K562 (cell line): ENCODE measurements at regions not wholly inside any gene's neighbourhood (a gene's known extent, or its start where the extent isn't known, plus 50 kb on each side); places are given as distances from the start of the nearest gene placed in this dataset.

Experiments used
- ATAC-seq: fragments of 200-7000 bp; cut with Tn5 transposase; 3 replicates; pipeline ENCODE4 v1.9.1; 2020; ENCODE audit warnings: moderate library complexity
- BruUV-seq: library from RNA; stranded (reverse); fragments of 400-500 nt; replicated peaks from 2 replicates; lab custom pipeline; 2021; lab: Mats Ljungman, UMichigan
- CTCF ChIA-PET: fragments of 300-600 bp; formaldehyde crosslinking; extraction: SDS; loops from one replicate; lab custom pipeline; 2021; ENCODE audit warnings: low intra/inter-chr PET ratio; lab: Yijun Ruan, JAX
- POLR2A ChIA-PET: fragments of 300-600, 350-650 bp; sonication (Branson Sonifier 250); formaldehyde crosslinking; extraction: SDS; loops from one replicate; lab custom pipeline; 2021; ENCODE audit warnings: antibody characterized with exemption, inconsistent platforms; lab: Yijun Ruan, JAX
- DNase-seq, 4 experiments: peaks; one replicate each; pipeline versions ENCODE4 v3.0.0 to v3.0.0-alpha.2; 2011 to 2018; ENCODE audit warnings: low spot score in 3 of 4, mixed read lengths in 3 of 4; ENCODE audit errors: extremely low read depth in 1 of 4
- FAIRE-seq: peaks from 2 replicates; lab custom pipeline; 2011; peaks lifted over from hg19 to GRCh38; lab: Jason Lieb, UNC
- H2AFZ ChIP-seq: 2 replicates; pipeline ENCODE4 v1.6.0; 2011; ENCODE audit warnings: low read depth, low read length, control low read depth, inconsistent platforms
- H3K27ac ChIP-seq: fragments of 200-600 bp; 3 replicates; pipeline ENCODE4 v1.8.0; 2011; ENCODE audit warnings: low read depth, mild to moderate bottlenecking, control low read depth, inconsistent platforms, low read length, moderate library complexity, mixed read lengths; ENCODE audit errors: extremely low read depth
- H3K27me3 ChIP-seq, 2 experiments: fragments of 300-600 bp in 1 of 2; 2 replicates in 1 of 2; 3 replicates in 1 of 2; pipeline versions ENCODE4 v1.6.0 to v1.8.0; 2011; ENCODE audit warnings: inconsistent platforms in 2 of 2, low read length in 2 of 2, mild to moderate bottlenecking in 1 of 2, mixed read lengths in 1 of 2, moderate library complexity in 1 of 2; ENCODE audit not compliant: control insufficient read depth in 2 of 2, insufficient read depth in 2 of 2
- H3K36me3 ChIP-seq: fragments of 300-600 bp; 3 replicates; pipeline ENCODE4 v1.8.0; 2011; ENCODE audit warnings: mild to moderate bottlenecking, low read length, inconsistent platforms; ENCODE audit not compliant: control insufficient read depth, insufficient read depth
- H3K4me1 ChIP-seq, 2 experiments: fragments of 200-600 bp in 1 of 2; replicated peaks in 1 of 2; 2 replicates in 1 of 2; 3 replicates in 1 of 2; pipeline versions ENCODE4 v1.5.1 to v1.8.0; 2011; ENCODE audit warnings: inconsistent platforms in 2 of 2, low read length in 2 of 2, mild to moderate bottlenecking in 1 of 2, mixed read lengths in 1 of 2, moderate library complexity in 1 of 2; ENCODE audit not compliant: control insufficient read depth in 2 of 2, insufficient read depth in 2 of 2
- H3K4me2 ChIP-seq: 2 replicates; pipeline ENCODE4 v1.6.1; 2011; ENCODE audit warnings: low read length, control low read depth, inconsistent platforms, mixed read lengths; ENCODE audit not compliant: insufficient read depth
- H3K4me3 ChIP-seq: fragments of 200-600 bp; sonication (generic), shearing (Covaris generic); 2 replicates; pipeline ENCODE4 v1.5.1; 2016; ENCODE audit warnings: control low read depth, inconsistent platforms
- H3K79me2 ChIP-seq: fragments of 200-600 bp; 3 replicates; pipeline ENCODE4 v1.8.0; 2011; ENCODE audit warnings: low read length, inconsistent platforms; ENCODE audit not compliant: control insufficient read depth, insufficient read depth
- H3K9ac ChIP-seq, 2 experiments: 2 replicates each; pipeline versions ENCODE4 v1.6.0 to v1.6.1; 2011; ENCODE audit warnings: low read depth in 2 of 2, low read length in 2 of 2, control low read depth in 1 of 2, inconsistent platforms in 1 of 2, mild to moderate bottlenecking in 1 of 2, mixed read lengths in 1 of 2; ENCODE audit not compliant: insufficient read depth in 1 of 2
- H3K9me1 ChIP-seq: one replicate; pipeline ENCODE4 v1.6.0; 2011; ENCODE audit warnings: inconsistent platforms, mild to moderate bottlenecking, low read length, moderate library complexity; ENCODE audit not compliant: control insufficient read depth, insufficient read depth
- H3K9me3 ChIP-seq: replicated peaks from 2 replicates; pipeline ENCODE4 v1.5.1; 2011; ENCODE audit warnings: low read depth, low read length, inconsistent platforms; ENCODE audit not compliant: control insufficient read depth, insufficient read depth
- H4K20me1 ChIP-seq: replicated peaks from 2 replicates; pipeline ENCODE4 v1.6.1; 2011; ENCODE audit warnings: low read length, inconsistent platforms, mixed read lengths; ENCODE audit not compliant: control insufficient read depth, insufficient read depth
- CBX8 ChIP-seq: fragments of 200-600 bp; sonication (generic); IDR thresholded peaks from 2 replicates; pipeline ENCODE4 v1.6.1; 2012; ENCODE audit warnings: borderline replicate concordance, mixed run types, low read depth, mild to moderate bottlenecking, moderate library complexity, mixed read lengths, low read length, control low read depth, inconsistent platforms; ENCODE audit not compliant: poor library complexity, severe bottlenecking; ENCODE audit errors: extremely low read depth
- DACH1 ChIP-seq: fragments of 450-650 bp; IDR thresholded peaks from 2 replicates; pipeline ENCODE4 v1.6.1; 2018; ENCODE audit not compliant: partially characterized antibody
- HCFC1 ChIP-seq: IDR thresholded peaks from 2 replicates; pipeline ENCODE4 v1.6.1; 2012; ENCODE audit warnings: low read depth, low read length, improper control_type of control experiment
- NFYB ChIP-seq: IDR thresholded peaks from 2 replicates; pipeline ENCODE4 v1.6.1; 2011; ENCODE audit warnings: mild to moderate bottlenecking, moderate library complexity; ENCODE audit not compliant: insufficient read length; ENCODE audit errors: extremely low read depth
- POLR2B ChIP-seq: fragments of 450-650 bp; IDR thresholded peaks from 2 replicates; pipeline ENCODE4 v1.6.1; 2018; ENCODE audit warnings: low read depth; ENCODE audit not compliant: partially characterized antibody
- SAFB ChIP-seq: fragments of 200-400 bp; formaldehyde crosslinking; IDR thresholded peaks from 2 replicates; pipeline ENCODE4 v1.6.1; 2017; ENCODE audit warnings: low read depth, low read length, borderline replicate concordance
- SRSF1 ChIP-seq: fragments of 200-400 bp; formaldehyde crosslinking; IDR thresholded peaks from 2 replicates; pipeline ENCODE4 v1.6.1; 2017; ENCODE audit warnings: mild to moderate bottlenecking, low read depth, low read length, moderate library complexity
- ZNF175 ChIP-seq: fragments of 200-800 bp; sonication (Bioruptor generic); IDR thresholded peaks from 2 replicates; pipeline ENCODE4 v1.6.1; 2016; ENCODE audit warnings: low read depth, mild to moderate bottlenecking, missing genetic modification characterization, missing compliant biosample characterization
- WGBS: fragments of 100-300 bp; shearing (Covaris generic); methylation state at CpG from one replicate; pipeline ENCODE4 v1.1.6; 2016; ENCODE audit warnings: low coverage, mixed read lengths; ENCODE audit not compliant: insufficient coverage; ENCODE audit errors: missing lambda C conversion rate; 5-methylcytosine and 5-hydroxymethylcytosine counted together
- in situ Hi-C: fragments of 300-500 bp; cut with MboI; formaldehyde crosslinking; loops from 4 replicates; pipeline ENCODE4 v1.15.0; 2018; ENCODE audit warnings: inconsistent platforms, mixed read lengths
- intact Hi-C: fragments of 100-400 bp; cut with micrococcal nuclease; formaldehyde crosslinking; loops from 2 replicates; pipeline ENCODE4 v1.14.2; 2022
- TF ChIP-seq, protein P1 (sequence below): fragments of 450-650 bp; IDR thresholded peaks from 2 replicates; pipeline ENCODE4 v1.6.1; 2016; ENCODE audit warnings: low read depth
- TF ChIP-seq, protein P2 (sequence below): fragments of 450-650 bp; conservative IDR thresholded peaks from 2 replicates; pipeline ENCODE4 v1.6.1; 2016; ENCODE audit warnings: missing genetic modification characterization, low read depth, mild to moderate bottlenecking, missing compliant biosample characterization, moderate library complexity
- TF ChIP-seq, protein P3 (sequence below): fragments of 250-450 bp; sonication (Bioruptor Pico); IDR thresholded peaks from 2 replicates; pipeline ENCODE4 v1.5.0; 2020; ENCODE audit warnings: mild to moderate bottlenecking, borderline replicate concordance

DNA sequence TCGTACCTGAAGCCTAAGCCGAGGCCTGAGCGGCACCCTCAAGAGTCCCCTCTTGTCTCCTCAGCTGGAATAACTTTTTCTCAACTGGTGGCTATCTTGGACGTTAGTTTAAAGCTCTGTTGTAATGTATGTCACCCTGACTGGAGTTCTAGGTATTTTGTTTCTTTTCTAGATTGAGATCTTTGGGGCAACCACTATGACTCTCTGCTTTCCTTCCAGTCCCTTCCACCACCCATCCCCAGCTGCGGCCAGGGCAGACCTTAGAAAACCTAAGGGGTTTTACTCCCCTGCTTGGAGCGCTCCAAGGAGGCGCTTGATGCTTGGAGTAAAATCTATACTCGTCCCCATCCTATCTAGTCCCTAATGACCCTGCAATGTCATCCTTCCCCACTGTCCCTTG lies 74.6 kb upstream of the MRPS6 start:
- H3K4me1 ChIP-seq, result peaks cover 1 to 4% of the 10 kb centered on the region in 2 experiments; a peak in 3 of 5 replicates
- TF ChIP-seq, protein P1, sequence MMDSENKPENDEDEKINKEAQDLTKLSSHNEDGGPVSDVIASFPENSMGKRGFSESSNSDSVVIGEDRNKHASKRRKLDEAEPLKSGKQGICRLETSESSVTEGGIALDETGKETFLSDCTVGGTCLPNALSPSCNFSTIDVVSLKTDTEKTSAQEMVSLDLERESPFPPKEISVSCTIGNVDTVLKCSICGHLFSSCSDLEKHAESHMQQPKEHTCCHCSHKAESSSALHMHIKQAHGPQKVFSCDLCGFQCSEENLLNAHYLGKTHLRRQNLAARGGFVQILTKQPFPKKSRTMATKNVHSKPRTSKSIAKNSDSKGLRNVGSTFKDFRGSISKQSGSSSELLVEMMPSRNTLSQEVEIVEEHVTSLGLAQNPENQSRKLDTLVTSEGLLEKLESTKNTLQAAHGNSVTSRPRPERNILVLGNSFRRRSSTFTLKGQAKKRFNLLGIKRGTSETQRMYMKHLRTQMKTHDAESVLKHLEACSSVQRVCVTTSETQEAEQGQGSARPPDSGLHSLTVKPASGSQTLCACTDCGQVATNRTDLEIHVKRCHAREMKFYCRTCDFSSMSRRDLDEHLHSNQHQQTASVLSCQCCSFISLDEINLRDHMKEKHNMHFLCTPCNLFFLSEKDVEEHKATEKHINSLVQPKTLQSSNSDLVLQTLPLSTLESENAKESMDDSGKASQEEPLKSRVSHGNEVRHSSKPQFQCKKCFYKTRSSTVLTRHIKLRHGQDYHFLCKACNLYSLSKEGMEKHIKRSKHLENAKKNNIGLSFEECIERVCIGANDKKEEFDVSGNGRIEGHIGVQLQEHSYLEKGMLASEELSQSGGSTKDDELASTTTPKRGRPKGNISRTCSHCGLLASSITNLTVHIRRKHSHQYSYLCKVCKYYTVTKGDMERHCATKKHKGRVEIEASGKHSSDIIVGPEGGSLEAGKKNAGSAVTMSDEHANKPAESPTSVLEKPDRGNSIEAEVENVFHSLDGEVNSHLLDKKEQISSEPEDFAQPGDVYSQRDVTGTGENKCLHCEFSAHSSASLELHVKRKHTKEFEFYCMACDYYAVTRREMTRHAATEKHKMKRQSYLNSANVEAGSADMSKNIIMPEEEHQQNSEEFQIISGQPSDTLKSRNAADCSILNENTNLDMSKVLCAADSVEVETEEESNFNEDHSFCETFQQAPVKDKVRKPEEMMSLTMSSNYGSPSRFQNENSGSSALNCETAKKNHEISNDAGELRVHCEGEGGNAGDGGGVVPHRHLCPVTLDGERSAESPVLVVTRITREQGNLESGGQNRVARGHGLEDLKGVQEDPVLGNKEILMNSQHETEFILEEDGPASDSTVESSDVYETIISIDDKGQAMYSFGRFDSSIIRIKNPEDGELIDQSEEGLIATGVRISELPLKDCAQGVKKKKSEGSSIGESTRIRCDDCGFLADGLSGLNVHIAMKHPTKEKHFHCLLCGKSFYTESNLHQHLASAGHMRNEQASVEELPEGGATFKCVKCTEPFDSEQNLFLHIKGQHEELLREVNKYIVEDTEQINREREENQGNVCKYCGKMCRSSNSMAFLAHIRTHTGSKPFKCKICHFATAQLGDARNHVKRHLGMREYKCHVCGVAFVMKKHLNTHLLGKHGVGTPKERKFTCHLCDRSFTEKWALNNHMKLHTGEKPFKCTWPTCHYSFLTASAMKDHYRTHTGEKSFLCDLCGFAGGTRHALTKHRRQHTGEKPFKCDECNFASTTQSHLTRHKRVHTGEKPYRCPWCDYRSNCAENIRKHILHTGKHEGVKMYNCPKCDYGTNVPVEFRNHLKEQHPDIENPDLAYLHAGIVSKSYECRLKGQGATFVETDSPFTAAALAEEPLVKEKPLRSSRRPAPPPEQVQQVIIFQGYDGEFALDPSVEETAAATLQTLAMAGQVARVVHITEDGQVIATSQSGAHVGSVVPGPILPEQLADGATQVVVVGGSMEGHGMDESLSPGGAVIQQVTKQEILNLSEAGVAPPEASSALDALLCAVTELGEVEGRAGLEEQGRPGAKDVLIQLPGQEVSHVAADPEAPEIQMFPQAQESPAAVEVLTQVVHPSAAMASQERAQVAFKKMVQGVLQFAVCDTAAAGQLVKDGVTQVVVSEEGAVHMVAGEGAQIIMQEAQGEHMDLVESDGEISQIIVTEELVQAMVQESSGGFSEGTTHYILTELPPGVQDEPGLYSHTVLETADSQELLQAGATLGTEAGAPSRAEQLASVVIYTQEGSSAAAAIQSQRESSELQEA, result no peak
- TF ChIP-seq SAFB, result no peak
- TF ChIP-seq, protein P2, sequence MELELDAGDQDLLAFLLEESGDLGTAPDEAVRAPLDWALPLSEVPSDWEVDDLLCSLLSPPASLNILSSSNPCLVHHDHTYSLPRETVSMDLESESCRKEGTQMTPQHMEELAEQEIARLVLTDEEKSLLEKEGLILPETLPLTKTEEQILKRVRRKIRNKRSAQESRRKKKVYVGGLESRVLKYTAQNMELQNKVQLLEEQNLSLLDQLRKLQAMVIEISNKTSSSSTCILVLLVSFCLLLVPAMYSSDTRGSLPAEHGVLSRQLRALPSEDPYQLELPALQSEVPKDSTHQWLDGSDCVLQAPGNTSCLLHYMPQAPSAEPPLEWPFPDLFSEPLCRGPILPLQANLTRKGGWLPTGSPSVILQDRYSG, result no peak
- TF ChIP-seq ZNF175 (CRISPR knock-in tag), result no peak
- TF ChIP-seq, protein P3, sequence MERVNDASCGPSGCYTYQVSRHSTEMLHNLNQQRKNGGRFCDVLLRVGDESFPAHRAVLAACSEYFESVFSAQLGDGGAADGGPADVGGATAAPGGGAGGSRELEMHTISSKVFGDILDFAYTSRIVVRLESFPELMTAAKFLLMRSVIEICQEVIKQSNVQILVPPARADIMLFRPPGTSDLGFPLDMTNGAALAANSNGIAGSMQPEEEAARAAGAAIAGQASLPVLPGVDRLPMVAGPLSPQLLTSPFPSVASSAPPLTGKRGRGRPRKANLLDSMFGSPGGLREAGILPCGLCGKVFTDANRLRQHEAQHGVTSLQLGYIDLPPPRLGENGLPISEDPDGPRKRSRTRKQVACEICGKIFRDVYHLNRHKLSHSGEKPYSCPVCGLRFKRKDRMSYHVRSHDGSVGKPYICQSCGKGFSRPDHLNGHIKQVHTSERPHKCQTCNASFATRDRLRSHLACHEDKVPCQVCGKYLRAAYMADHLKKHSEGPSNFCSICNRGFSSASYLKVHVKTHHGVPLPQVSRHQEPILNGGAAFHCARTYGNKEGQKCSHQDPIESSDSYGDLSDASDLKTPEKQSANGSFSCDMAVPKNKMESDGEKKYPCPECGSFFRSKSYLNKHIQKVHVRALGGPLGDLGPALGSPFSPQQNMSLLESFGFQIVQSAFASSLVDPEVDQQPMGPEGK (CRISPR knock-in tag), result no peak
- no peak for TF ChIP-seq CBX8
- no peak for TF ChIP-seq DACH1
- no peak for TF ChIP-seq HCFC1
- no peak for TF ChIP-seq SRSF1
- TF ChIP-seq NFYB, result no peak
- TF ChIP-seq POLR2B, result no peak

More for the DNA sequence above, 74.6 kb upstream of the MRPS6 start:
- H3K27me3 ChIP-seq, result 0 out of 5 replicates have a peak, but pooled peaks cover 0 to 4% of the 10 kb centered on the region in 2 experiments
- no peaks in the 10 kb centered on the region for H3K9me1 ChIP-seq
- no peak overlapping the region for H3K9ac ChIP-seq
- DNase-seq (no peak), FAIRE-seq (no peak), ATAC-seq (peak; percentile 45; the same call in 2 of the 3 replicates)
- H3K79me2 ChIP-seq, result no peaks in the 10 kb centered on the region
- no peak overlapping the region for H3K4me2 ChIP-seq
- in situ Hi-C loops, result no loop called here
- intact Hi-C loops, result no loop called here
- H2AFZ ChIP-seq, result 0 out of 2 replicates have a peak overlapping the region, but pooled peaks have one; percentile 3
- BruUV-seq, result no TSS peak
- POLR2A ChIA-PET, result no interaction called here
- H3K27ac ChIP-seq, result no peak overlapping the region
- H3K4me3 ChIP-seq, result no peak overlapping the region
- no peaks in the 10 kb centered on the region for H3K9me3 ChIP-seq
- WGBS, result 8% methylated on average over 8 of the region's 8 CpGs
- H3K36me3 ChIP-seq, result no peaks in the 10 kb centered on the region
- CTCF ChIA-PET, result no interaction called here
- no peaks in the 10 kb centered on the region for H4K20me1 ChIP-seq
